H9 (cell line): ENCODE measurements at regions not wholly inside any gene's neighbourhood (a gene's known extent, or its start where the extent isn't known, plus 50 kb on each side); places are given as distances from the start of the nearest gene placed in this dataset.
"Not testable (repeated sequence)": the region's sequence is repeated elsewhere in the genome, so short reads cannot be mapped to it uniquely, and the experiment has no call there.

Experiments
- DNase-seq: peaks from one replicate; pipeline ENCODE4 v3.0.0-alpha.2; 2017
- H2AFZ ChIP-seq: one replicate; pipeline ENCODE4 v1.6.1; 2013; ENCODE audit warnings: mild to moderate bottlenecking, low read length, control low read depth, moderate library complexity
- H2AK5ac ChIP-seq: 2 replicates; pipeline ENCODE4 v1.6.1; 2013; ENCODE audit warnings: low read length, control low read depth, mixed read lengths; ENCODE audit not compliant: insufficient read length
- H2BK120ac ChIP-seq: one replicate; pipeline ENCODE4 v1.6.1; 2013; ENCODE audit warnings: low read depth, mild to moderate bottlenecking, low read length, control low read depth, inconsistent platforms; ENCODE audit not compliant: poor library complexity, severe bottlenecking
- H2BK12ac ChIP-seq: 2 replicates; pipeline ENCODE4 v1.6.1; 2013; ENCODE audit warnings: low read length, control low read depth, mixed read lengths, low read depth; ENCODE audit not compliant: insufficient read length
- H2BK15ac ChIP-seq: 2 replicates; pipeline ENCODE4 v1.6.1; 2013; ENCODE audit warnings: low read depth, low read length, control low read depth
- H2BK20ac ChIP-seq: one replicate; pipeline ENCODE4 v1.6.1; 2013; ENCODE audit warnings: low read depth, mild to moderate bottlenecking, low read length, control low read depth, inconsistent platforms; ENCODE audit not compliant: poor library complexity, severe bottlenecking
- H2BK5ac ChIP-seq: 2 replicates; pipeline ENCODE4 v1.6.1; 2013; ENCODE audit warnings: low read length, control low read depth, mixed read lengths; ENCODE audit not compliant: insufficient read length
- H3K14ac ChIP-seq: 2 replicates; pipeline ENCODE4 v1.6.1; 2013; ENCODE audit warnings: low read length, control low read depth; ENCODE audit not compliant: insufficient read depth
- H3K18ac ChIP-seq: 2 replicates; pipeline ENCODE4 v1.6.1; 2013; ENCODE audit warnings: low read depth, mild to moderate bottlenecking, mixed read lengths, low read length, control low read depth; ENCODE audit not compliant: insufficient read length
- H3K23ac ChIP-seq: 2 replicates; pipeline ENCODE4 v1.6.1; 2013; ENCODE audit warnings: low read length, control low read depth, mixed read lengths, low read depth; ENCODE audit not compliant: insufficient read length
- H3K23me2 ChIP-seq: 2 replicates; pipeline ENCODE4 v1.6.1; 2013; ENCODE audit warnings: low read depth, mild to moderate bottlenecking, mixed read lengths, low read length, control low read depth; ENCODE audit not compliant: insufficient read length, poor library complexity, severe bottlenecking
- H3K27ac ChIP-seq: 2 replicates; pipeline ENCODE4 v1.5.1; 2013; ENCODE audit warnings: low read length, control low read depth, mixed read lengths, low read depth; ENCODE audit not compliant: insufficient read length
- H3K27me3 ChIP-seq: 2 replicates; pipeline ENCODE4 v1.6.1; 2013; ENCODE audit warnings: low read length, control low read depth, inconsistent platforms; ENCODE audit not compliant: insufficient read depth
- H3K4ac ChIP-seq: 2 replicates; pipeline ENCODE4 v1.6.1; 2013; ENCODE audit warnings: low read depth, mild to moderate bottlenecking, control low read depth, inconsistent platforms, low read length, moderate library complexity
- H3K4me1 ChIP-seq: 2 replicates; pipeline ENCODE4 v1.6.1; 2013; ENCODE audit warnings: low read length, control low read depth, inconsistent platforms; ENCODE audit not compliant: insufficient read depth
- H3K4me2 ChIP-seq: 2 replicates; pipeline ENCODE4 v1.6.1; 2013; ENCODE audit warnings: low read length, control low read depth, mixed read lengths; ENCODE audit not compliant: insufficient read length, insufficient read depth
- H3K56ac ChIP-seq: 2 replicates; pipeline ENCODE4 v1.6.1; 2013; ENCODE audit warnings: low read depth, mild to moderate bottlenecking, mixed read lengths, low read length, control low read depth; ENCODE audit not compliant: insufficient read length
- H3K79me1 ChIP-seq: 2 replicates; pipeline ENCODE4 v1.6.1; 2013; ENCODE audit warnings: low read depth, mild to moderate bottlenecking, moderate library complexity, low read length, control low read depth, inconsistent platforms; ENCODE audit not compliant: insufficient read depth, poor library complexity, severe bottlenecking
- H3K79me2 ChIP-seq: 2 replicates; pipeline ENCODE4 v1.6.1; 2013; ENCODE audit warnings: low read length, control low read depth, inconsistent platforms; ENCODE audit not compliant: insufficient read depth
- H3K9ac ChIP-seq: 2 replicates; pipeline ENCODE4 v1.6.1; 2013; ENCODE audit warnings: low read length, control low read depth, mixed read lengths; ENCODE audit not compliant: insufficient read length; ENCODE audit errors: extremely low read depth
- H3K9me3 ChIP-seq: one replicate; pipeline ENCODE4 v1.6.1; 2013; ENCODE audit warnings: low read depth, low read length, inconsistent platforms; ENCODE audit not compliant: control insufficient read depth
- H3T11ph ChIP-seq: one replicate; pipeline ENCODE4 v1.6.1; 2013; ENCODE audit warnings: mild to moderate bottlenecking, low read length, control low read depth, inconsistent platforms
- H4K20me1 ChIP-seq: one replicate; pipeline ENCODE4 v1.6.1; 2013; ENCODE audit not compliant: control insufficient read depth, insufficient read length, insufficient read depth
- H4K5ac ChIP-seq: 2 replicates; pipeline ENCODE4 v1.6.1; 2013; ENCODE audit warnings: low read depth, mild to moderate bottlenecking, mixed read lengths, low read length, control low read depth; ENCODE audit not compliant: insufficient read length
- H4K8ac ChIP-seq: replicated peaks from 2 replicates; pipeline ENCODE4 v1.6.1; 2013; ENCODE audit warnings: low read length, control low read depth, mixed read lengths, low read depth; ENCODE audit not compliant: insufficient read length
- H4K91ac ChIP-seq: 2 replicates; pipeline ENCODE4 v1.6.1; 2013; ENCODE audit warnings: low read depth, mild to moderate bottlenecking, moderate library complexity, mixed read lengths, low read length, control low read depth; ENCODE audit not compliant: insufficient read length
- H3K27ac Mint-ChIP-seq, 3 experiments: 2 replicates in 2 of 3; 3 replicates in 1 of 3; pipeline ENCODE4 v1.8.0; 2020 to 2021; ENCODE audit warnings: mixed read lengths in 3 of 3, mild to moderate bottlenecking in 1 of 3, moderate library complexity in 1 of 3
- H3K27me3 Mint-ChIP-seq: 2 replicates; pipeline ENCODE4 v1.8.0; 2021; ENCODE audit warnings: low read depth, mild to moderate bottlenecking, moderate library complexity, mixed read lengths
- H3K36me3 Mint-ChIP-seq, 3 experiments: 2 replicates in 2 of 3; 3 replicates in 1 of 3; pipeline ENCODE4 v1.8.0; 2020 to 2021; ENCODE audit warnings: low read depth in 3 of 3, mixed read lengths in 3 of 3; ENCODE audit not compliant: insufficient read depth in 1 of 3
- H3K4me1 Mint-ChIP-seq, 2 experiments: 2 replicates each; pipeline ENCODE4 v1.8.0; 2020; ENCODE audit warnings: mixed read lengths in 2 of 2
- H3K4me3 Mint-ChIP-seq, 2 experiments: 2 replicates in 1 of 2; 3 replicates in 1 of 2; pipeline ENCODE4 v1.8.0; 2020 to 2021; ENCODE audit warnings: mild to moderate bottlenecking in 2 of 2, mixed read lengths in 2 of 2, moderate library complexity in 1 of 2
- H3K9me3 Mint-ChIP-seq, 2 experiments: 2 replicates in 1 of 2; 3 replicates in 1 of 2; pipeline ENCODE4 v1.8.0; 2020; ENCODE audit warnings: mild to moderate bottlenecking in 2 of 2, mixed read lengths in 2 of 2, moderate library complexity in 1 of 2
- WGBS: extraction: QIAGEN DNeasy Blood & Tissue Kit; methylation state at CpG from one replicate; pipeline ENCODE4 v1.1.7; 2013; ENCODE audit warnings: missing lambda C conversion rate, low lambda C conversion rate, mixed read lengths; ENCODE audit not compliant: insufficient read length; ENCODE audit errors: extremely low coverage; 5-methylcytosine and 5-hydroxymethylcytosine counted together

GRCh38 chr7:106526617-106527016 is 134.3 kb downstream of the CCDC71L start:
- H3K23ac ChIP-seq, H2BK20ac ChIP-seq, H4K91ac ChIP-seq, H3K79me1 ChIP-seq, H3K27ac ChIP-seq, H3K27me3 ChIP-seq, H3K79me2 ChIP-seq, H3K9me3 Mint-ChIP-seq, H3K18ac ChIP-seq, H3K27ac Mint-ChIP-seq, H3K4me1 Mint-ChIP-seq, H3K36me3 Mint-ChIP-seq, H2BK15ac ChIP-seq, H3K14ac ChIP-seq, H4K5ac ChIP-seq, H3K4me2 ChIP-seq, H3K9ac ChIP-seq, H3T11ph ChIP-seq, H2AK5ac ChIP-seq, H2BK120ac ChIP-seq, H2BK12ac ChIP-seq, H4K20me1 ChIP-seq, H3K4me3 Mint-ChIP-seq, H3K56ac ChIP-seq, DNase-seq, H4K8ac ChIP-seq, H3K4ac ChIP-seq, H3K9me3 ChIP-seq, H2AFZ ChIP-seq, H3K4me1 ChIP-seq, H2BK5ac ChIP-seq, H3K27me3 Mint-ChIP-seq, H3K23me2 ChIP-seq: not testable (repeated sequence)
- WGBS = no CpG with 5 or more reads among the region's 4 CpGs
